BJ (cell line): ENCODE measurements at regions not wholly inside any gene's neighbourhood (a gene's known extent, or its start where the extent isn't known, plus 50 kb on each side); places are given as distances from the start of the nearest gene placed in this dataset.
A peak's percentile ranks its signal among the peaks of the same experiment; 100 is the strongest.

Experiments
- CTCF ChIA-PET: fragments of 350-600 bp; formaldehyde crosslinking; extraction: SDS; loops from one replicate; lab custom pipeline; 2021; ENCODE audit warnings: antibody characterized with exemption, inconsistent platforms; lab: Yijun Ruan, JAX
- POLR2A ChIA-PET: fragments of 300-600 bp; sonication (Branson Sonifier 250); formaldehyde crosslinking; extraction: SDS; loops from one replicate; lab custom pipeline; 2021; ENCODE audit warnings: antibody characterized with exemption; lab: Charles Lee
- DNase-seq: peaks from one replicate; pipeline ENCODE4 v3.0.0-alpha.2; 2011; ENCODE audit warnings: low read depth
- H3K27me3 ChIP-seq: 2 replicates; pipeline ENCODE4 v1.6.0; 2011; ENCODE audit warnings: low read length; ENCODE audit not compliant: control insufficient read depth, insufficient read depth
- H3K36me3 ChIP-seq: 2 replicates; pipeline ENCODE4 v1.5.1; 2011; ENCODE audit warnings: low read length; ENCODE audit not compliant: control insufficient read depth, insufficient read depth
- H3K4me3 ChIP-seq: 2 replicates; pipeline ENCODE4 v1.5.1; 2011; ENCODE audit warnings: low read depth, mild to moderate bottlenecking, control low read depth, low read length
- CTCF ChIP-seq: IDR thresholded peaks from 2 replicates; pipeline ENCODE4 v1.5.1; 2011; ENCODE audit warnings: low read depth, mild to moderate bottlenecking, control low read depth, inconsistent platforms, low read length, moderate library complexity; ENCODE audit not compliant: insufficient read depth

- H3K36me3 ChIP-seq, result no peaks in the 10 kb centered on the region
- POLR2A ChIA-PET, result no interaction called here
- TF ChIP-seq CTCF, result no peak
- DNase-seq, result no peak
- H3K4me3 ChIP-seq, result no peak overlapping the region
- CTCF ChIA-PET, result interaction anchor here (1.6 kb wide), 1 partner anchor 749 kb away, joined by 3 read pairs; no protein-coding TSS in a partner anchor
- 0 out of 2 replicates have a peak, but pooled peaks cover 1% of the 10 kb centered on the region for H3K27me3 ChIP-seq
These were observed 420.5 kb downstream of the RPS24 start for GRCh38 chr10:78454123-78454645.

- CTCF ChIA-PET, result interaction anchor here (1.6 kb wide), 1 partner anchor 748 kb away, joined by 3 read pairs; no protein-coding TSS in a partner anchor
- Histone ChIP-seq H3K36me3 (no peaks in the 10 kb centered on the region), H3K27me3 (no peaks in the 10 kb centered on the region), H3K4me3 (no peak overlapping the region)
- DNase-seq, result no peak
- POLR2A ChIA-PET, result no interaction called here
- no peak for TF ChIP-seq CTCF
These were observed 421.6 kb downstream of the RPS24 start for GRCh38 chr10:78455236-78455635.

GRCh38 chr10:78455811-78456210, 422.1 kb downstream of the RPS24 start:
- TF ChIP-seq CTCF, result no peak
- no peak for DNase-seq
- CTCF ChIA-PET, result interaction anchor here (1.6 kb wide), 1 partner anchor 747 kb away, joined by 3 read pairs; no protein-coding TSS in a partner anchor
- Histone ChIP-seq H3K36me3 (no peaks in the 10 kb centered on the region), H3K27me3 (no peaks in the 10 kb centered on the region), H3K4me3 (no peak overlapping the region)
- POLR2A ChIA-PET, result no interaction called here

- Histone ChIP-seq H3K27me3 (no peaks in the 10 kb centered on the region), H3K4me3 (no peak overlapping the region), H3K36me3 (no peaks in the 10 kb centered on the region)
- TF ChIP-seq CTCF, result no peak
- ChIA-PET POLR2A (interaction anchor here (0.6 kb wide), 1 partner anchor 370 kb away, joined by 3 read pairs; no protein-coding TSS in a partner anchor), CTCF (no interaction called here)
- DNase-seq, result no peak
These were observed 423.2 kb downstream of the RPS24 start for GRCh38 chr10:78456649-78457400.

GRCh38 chr10:78457804-78458482, 424.3 kb downstream of the RPS24 start:
- CTCF ChIA-PET, result interaction anchor here (0.8 to 0.9 kb wide), 2 partner anchors 8 to 46 kb away, joined by 3 read pairs; no protein-coding TSS in a partner anchor
- POLR2A ChIA-PET, result no interaction called here
- TF ChIP-seq CTCF, result no peak
- Histone ChIP-seq H3K36me3 (no peaks in the 10 kb centered on the region), H3K4me3 (no peak overlapping the region), H3K27me3 (no peaks in the 10 kb centered on the region)
- DNase-seq, result peak; percentile 25
